LNCAP (cell line): ENCODE measurements at regions not wholly inside any gene's neighbourhood (a gene's known extent, or its start where the extent isn't known, plus 50 kb on each side); places are given as distances from the start of the nearest gene placed in this dataset.

Source experiments
- CTCF ChIP-seq: fragments of 450-650 bp; IDR thresholded peaks from 2 replicates; pipeline ENCODE4 v1.5.1; 2017; ENCODE audit warnings: mild to moderate bottlenecking

DNA sequence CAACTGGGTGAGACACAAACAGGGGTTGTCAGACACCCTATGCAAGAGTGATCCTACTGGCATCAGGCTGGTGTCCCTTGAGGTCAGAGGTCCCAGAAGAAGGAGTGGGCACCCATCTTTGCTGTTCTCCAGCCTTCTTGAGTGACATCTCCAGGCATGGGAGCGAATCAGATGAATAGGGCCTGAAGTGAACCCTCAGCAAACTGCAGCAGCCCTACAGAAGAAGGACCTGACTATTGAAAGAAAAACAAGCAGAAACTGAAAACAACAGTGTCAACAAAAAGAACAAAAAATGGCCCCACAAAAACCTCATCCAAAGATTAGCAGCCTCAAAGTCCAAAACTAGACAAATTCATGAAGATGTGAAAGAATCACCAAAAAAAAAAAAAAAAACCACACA lies 1229.7 kb upstream of the CRIM1 start:
- no peak for TF ChIP-seq CTCF

- no peak for TF ChIP-seq CTCF
Observed at GRCh38 chr2:35125278-35125677, 1230.3 kb upstream of the CRIM1 start.

DNA sequence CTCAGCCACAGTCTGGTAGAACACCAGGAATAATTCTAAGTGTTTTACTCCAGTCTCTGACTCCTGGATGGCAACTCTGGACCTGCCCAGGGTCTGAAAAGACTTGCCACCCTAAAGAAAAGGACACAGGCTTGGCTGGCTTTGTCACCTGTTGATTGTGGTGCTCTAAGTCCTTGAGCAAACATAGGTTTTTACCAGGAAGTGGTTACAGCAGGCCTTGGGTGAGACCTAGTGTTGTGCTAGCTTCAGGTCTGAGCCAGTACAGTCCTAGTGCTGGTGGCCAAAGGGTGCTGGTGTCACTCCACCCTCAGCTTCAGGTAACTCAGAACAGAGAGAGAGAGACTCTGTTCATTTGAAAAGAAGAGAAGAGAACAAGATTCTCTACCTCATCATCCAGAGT lies 1239.4 kb upstream of the CRIM1 start:
- no peak for TF ChIP-seq CTCF

DNA sequence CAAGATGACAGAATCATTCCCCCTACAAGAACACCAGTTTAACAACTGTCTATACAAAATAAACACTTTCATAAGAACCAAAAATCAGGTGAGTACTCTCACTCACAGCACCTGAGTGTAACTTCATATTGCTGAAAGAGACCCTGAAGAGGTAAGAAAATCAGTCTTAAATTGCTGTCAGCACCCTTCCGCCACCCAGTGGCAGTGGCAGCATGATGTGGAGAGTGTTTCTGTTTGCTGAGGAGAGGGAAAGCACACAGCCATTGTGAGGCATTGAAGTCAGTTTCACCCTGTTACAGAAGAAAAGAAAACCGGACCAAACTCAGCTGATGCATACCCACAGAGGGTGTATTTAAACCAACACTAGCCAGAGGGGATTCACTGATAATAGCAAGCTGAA lies 1240.8 kb upstream of the CRIM1 start:
- peak; percentile 32; the same call in 1 of the 2 replicates for TF ChIP-seq CTCF

- no peak for TF ChIP-seq CTCF
Observed at GRCh38 chr2:35104309-35104708, 1251.3 kb upstream of the CRIM1 start.

DNA sequence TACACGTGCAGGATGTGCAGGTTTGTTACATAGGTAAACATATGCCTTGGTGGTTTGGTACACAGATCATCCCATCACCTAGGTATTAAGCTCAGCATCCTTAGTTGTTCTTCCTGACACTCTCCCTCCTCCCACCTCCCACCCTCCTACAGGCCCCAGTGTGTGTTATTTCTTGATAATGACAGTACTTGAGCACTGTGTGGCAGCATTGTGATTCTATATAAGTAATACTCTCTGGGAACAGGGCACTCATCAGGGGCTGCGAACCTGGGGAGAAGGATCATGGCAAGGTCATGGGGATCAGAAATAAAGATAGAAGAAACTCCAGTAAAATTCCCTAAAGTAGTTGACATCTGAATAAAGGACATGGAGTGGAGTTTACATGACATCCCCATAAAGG lies 1256.2 kb upstream of the CRIM1 start:
- TF ChIP-seq CTCF: no peak

DNA sequence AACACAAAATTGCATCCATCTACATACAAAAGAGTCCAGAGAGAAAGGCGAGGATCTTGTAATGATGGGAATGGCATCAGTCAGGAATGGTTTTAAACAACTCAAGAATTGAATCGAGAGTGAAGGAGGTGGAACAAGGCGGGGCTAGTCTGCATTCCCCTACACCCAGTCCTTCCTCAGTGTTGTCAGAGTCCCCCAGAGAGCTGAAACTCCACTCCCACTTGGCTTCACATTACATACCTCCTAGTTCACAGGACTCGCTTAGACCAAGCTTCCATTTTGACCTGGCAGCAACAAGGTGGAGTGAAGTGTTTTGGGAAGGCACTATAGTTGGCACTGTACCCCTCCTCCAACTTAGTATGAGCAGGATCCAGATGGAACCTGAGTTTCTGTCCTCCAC lies 1273.5 kb upstream of the CRIM1 start:
- no peak for TF ChIP-seq CTCF

- no peak for TF ChIP-seq CTCF
Observed at GRCh38 chr2:35081622-35082015, 1274.0 kb upstream of the CRIM1 start.
